ENCODE measurements at regions not wholly inside any gene's neighbourhood (a gene's known extent, or its start where the extent isn't known, plus 50 kb on each side); places are given as distances from the start of the nearest gene placed in this dataset.

DNA sequence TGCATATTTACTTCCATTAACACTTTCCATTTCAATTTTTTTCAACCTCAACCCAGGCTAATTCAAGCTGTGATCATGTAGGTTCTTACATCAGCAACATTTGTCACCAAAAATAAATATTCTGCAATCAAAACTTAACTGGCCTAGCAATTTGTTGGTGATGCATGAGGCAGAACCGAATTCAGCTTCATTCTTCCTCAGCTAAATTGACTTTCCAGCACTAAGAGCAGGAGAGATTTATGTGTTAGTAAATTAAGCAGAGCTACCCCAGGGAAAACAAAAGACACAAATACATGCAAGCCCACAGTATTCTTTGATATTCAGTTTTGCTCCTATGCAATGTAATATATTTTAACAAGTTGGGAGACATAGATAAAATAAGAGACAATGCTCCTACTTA is 208.7 kb upstream of the NDST3 start:
- ATAC-seq, result no peak
- intact Hi-C loops (cut with DNase I), result no loop called here
- H3K4me1 ChIP-seq, result no peaks in the 10 kb centered on the region
- no peaks in the 10 kb centered on the region for H3K36me3 ChIP-seq
- no peak overlapping the region for H3K4me3 ChIP-seq
- TF ChIP-seq CTCF (IDR thresholded peaks at IDR 0.05), result no peak
- no peaks in the 10 kb centered on the region for H3K27me3 ChIP-seq
- no peak overlapping the region for H3K27ac ChIP-seq
- H3K9me3 ChIP-seq, result peaks cover 0 to 2% of the 10 kb centered on the region in 2 donors
- no peak for DNase-seq

GRCh38 chr4:117831060-117831683 is 203.1 kb upstream of the NDST3 start:
- no peaks in the 10 kb centered on the region for H3K27me3 ChIP-seq
- TF ChIP-seq CTCF (IDR thresholded peaks at IDR 0.05), result no peak
- H3K4me3 ChIP-seq, result no peak overlapping the region
- H3K4me1 ChIP-seq, result no peaks in the 10 kb centered on the region
- no peak overlapping the region for H3K27ac ChIP-seq
- no peaks in the 10 kb centered on the region for H3K36me3 ChIP-seq
- intact Hi-C loops (cut with DNase I), result no loop called here
- DNase-seq (no peak), ATAC-seq (no peak)
- H3K9me3 ChIP-seq, result no peaks in the 10 kb centered on the region

DNA sequence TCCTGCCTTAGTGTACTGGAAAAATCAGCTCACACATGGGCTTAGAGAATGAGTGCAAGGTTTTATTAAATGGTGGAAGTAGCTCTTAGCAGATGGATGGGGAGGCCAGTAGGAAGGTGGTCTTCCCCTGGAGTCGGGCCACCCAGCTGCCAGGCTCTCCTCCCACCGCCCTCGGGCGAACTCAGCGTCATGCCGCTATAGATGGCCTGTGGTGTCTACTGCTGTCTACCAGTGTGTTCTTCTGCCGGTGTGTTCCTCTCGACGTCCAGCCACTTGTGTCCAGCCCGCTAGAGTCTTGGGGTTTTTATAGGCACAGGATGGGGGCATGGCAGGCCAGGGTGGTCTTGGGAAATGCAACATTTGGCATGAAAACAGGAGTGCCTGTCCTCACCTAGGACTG is 198.7 kb upstream of the NDST3 start:
- intact Hi-C loops (cut with DNase I), result no loop called here
- Histone ChIP-seq H3K27me3 (no peaks in the 10 kb centered on the region), H3K4me1 (no peaks in the 10 kb centered on the region), H3K4me3 (no peak overlapping the region), H3K27ac (no peak overlapping the region), H3K9me3 (no peaks in the 10 kb centered on the region), H3K36me3 (no peaks in the 10 kb centered on the region)
- TF ChIP-seq CTCF (IDR thresholded peaks at IDR 0.05), result no peak
- no peak for DNase-seq
- ATAC-seq, result no peak

- Histone ChIP-seq H3K9me3 (no peaks in the 10 kb centered on the region), H3K36me3 (no peaks in the 10 kb centered on the region), H3K27ac (no peak overlapping the region), H3K27me3 (no peaks in the 10 kb centered on the region), H3K4me1 (no peaks in the 10 kb centered on the region), H3K4me3 (no peak overlapping the region)
- intact Hi-C loops (cut with DNase I), result no loop called here
- no peak for TF ChIP-seq CTCF (IDR thresholded peaks at IDR 0.05)
- ATAC-seq (no peak), DNase-seq (no peak)
Observed at GRCh38 chr4:117844594-117844993, 189.7 kb upstream of the NDST3 start.

DNA sequence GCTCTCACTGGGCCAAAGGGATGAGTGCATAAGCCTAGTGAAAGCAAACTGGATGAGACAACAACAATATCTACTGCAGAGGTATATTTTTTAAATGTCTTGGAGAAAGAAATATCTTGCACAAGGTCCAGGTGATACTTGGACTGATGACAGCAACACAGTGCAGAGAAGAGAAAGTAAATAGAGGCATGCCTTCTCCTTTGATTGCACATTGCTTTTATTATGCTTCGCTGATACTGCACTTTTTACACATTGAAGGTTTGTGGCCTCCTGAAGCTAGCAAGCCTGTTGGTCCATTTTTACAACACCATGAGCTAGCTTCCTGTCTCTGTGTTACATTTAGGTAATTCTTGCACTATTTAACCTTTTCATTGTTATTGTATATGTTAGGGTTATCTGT is 189.0 kb upstream of the NDST3 start:
- no peak for TF ChIP-seq CTCF (IDR thresholded peaks at IDR 0.05)
- no peak for ATAC-seq
- H3K36me3 ChIP-seq, result no peaks in the 10 kb centered on the region
- no peaks in the 10 kb centered on the region for H3K27me3 ChIP-seq
- no peak overlapping the region for H3K27ac ChIP-seq
- intact Hi-C loops (cut with DNase I), result no loop called here
- no peak for DNase-seq
- H3K9me3 ChIP-seq, result peaks cover 0 to 6% of the 10 kb centered on the region in 2 donors
- H3K4me3 ChIP-seq, result no peak overlapping the region
- no peaks in the 10 kb centered on the region for H3K4me1 ChIP-seq

All from left lung (tissue), 4 donors.